Posterior cingulate gyrus (tissue), 11 donors: ENCODE measurements at regions not wholly inside any gene's neighbourhood (a gene's known extent, or its start where the extent isn't known, plus 50 kb on each side); places are given as distances from the start of the nearest gene placed in this dataset.
"Not testable (repeated sequence)": the region's sequence is repeated elsewhere in the genome, so short reads cannot be mapped to it uniquely, and the experiment has no call there.

Experiments
- DNase-seq, 10 donors: peaks; one replicate each; pipeline versions ENCODE4 v3.0.0 to v3.0.0-alpha.2; 2020 to 2021; ENCODE audit warnings: mixed read lengths in 3 of 10
- intact Hi-C: fragments of 100-400 bp; cut with DNase I; formaldehyde crosslinking; loops from one replicate; pipeline ENCODE4 v1.15.1; 2023

DNA sequence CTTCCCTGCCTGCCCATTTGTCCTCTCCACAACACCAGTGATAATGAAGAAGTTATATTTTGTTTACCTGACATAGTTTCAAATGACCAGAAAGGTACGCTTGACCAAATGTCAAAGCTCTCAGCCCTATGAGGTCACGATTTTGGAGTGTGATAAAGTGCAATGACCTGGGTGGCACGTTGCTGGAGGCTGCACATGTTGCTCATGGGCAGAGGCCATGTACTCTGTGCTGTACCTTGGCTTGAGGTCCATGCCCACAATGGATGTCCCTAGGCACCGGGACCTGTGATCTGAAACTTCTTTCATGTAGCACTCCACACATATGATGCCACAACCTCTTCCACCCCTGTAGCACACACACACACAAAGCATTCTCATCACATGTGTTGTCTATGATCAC is 164.0 kb upstream of the HEY2 start:
- intact Hi-C loops = loop anchor here (10.0 kb wide), 1 partner anchor 271 kb away; no protein-coding TSS in a partner anchor
- DNase-seq = no peak

GRCh38 chr6:125586074-125586473 is 163.4 kb upstream of the HEY2 start:
- intact Hi-C loops = loop anchor here (10.0 kb wide), 1 partner anchor 271 kb away; no protein-coding TSS in a partner anchor
- DNase-seq = no peak

GRCh38 chr6:125586605-125587004 is 162.8 kb upstream of the HEY2 start:
- intact Hi-C loops = loop anchor here (10.0 kb wide), 1 partner anchor 272 kb away; no protein-coding TSS in a partner anchor
- DNase-seq = no peak

GRCh38 chr6:125587666-125588632 is 161.5 kb upstream of the HEY2 start:
- intact Hi-C loops = loop anchor here (10.0 kb wide), 1 partner anchor 273 kb away; no protein-coding TSS in a partner anchor
- DNase-seq = no peak

DNA sequence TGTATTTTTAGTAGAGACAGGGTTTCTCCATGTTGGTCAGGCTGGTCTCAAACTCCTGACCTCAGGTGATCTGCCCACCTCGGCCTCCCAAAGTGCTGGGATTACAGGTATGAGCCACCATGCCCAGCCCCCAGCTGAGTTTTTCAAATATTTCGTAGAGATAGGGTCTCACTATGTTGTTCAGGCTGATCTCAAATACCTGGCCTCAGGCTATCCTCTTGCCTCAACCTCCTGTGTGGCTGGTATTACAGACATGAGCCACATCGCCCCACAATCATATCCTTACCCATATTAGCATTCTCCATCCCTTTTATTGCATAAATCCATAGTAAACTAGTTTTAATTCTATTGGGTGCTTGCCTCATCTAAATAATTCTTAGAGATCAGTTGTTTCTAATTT is 157.6 kb upstream of the HEY2 start:
- DNase-seq, intact Hi-C loops: not testable (repeated sequence)

DNA sequence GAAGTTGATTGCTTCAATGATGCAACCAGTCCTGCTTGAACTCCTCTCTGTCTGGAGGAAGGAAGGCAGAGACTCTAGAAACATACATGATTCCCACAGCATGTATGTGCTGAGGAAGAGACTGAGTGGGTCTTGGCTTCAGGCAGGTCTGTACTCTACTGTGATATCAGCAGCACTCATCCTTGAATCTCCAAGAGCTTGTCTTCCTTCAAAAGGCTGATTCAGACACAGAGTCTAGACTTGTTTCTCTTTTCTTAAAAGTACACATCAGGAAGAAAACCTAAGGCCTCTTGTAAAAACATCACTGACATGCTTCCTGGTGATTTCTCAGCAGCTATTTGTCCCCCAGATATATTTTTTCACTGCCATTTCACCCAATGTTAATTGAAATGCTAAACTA is 155.7 kb upstream of the HEY2 start:
- intact Hi-C loops = no loop called here
- no peak for DNase-seq

GRCh38 chr6:125596020-125596419 is 153.4 kb upstream of the HEY2 start:
- DNase-seq = no peak
- intact Hi-C loops = no loop called here

DNA sequence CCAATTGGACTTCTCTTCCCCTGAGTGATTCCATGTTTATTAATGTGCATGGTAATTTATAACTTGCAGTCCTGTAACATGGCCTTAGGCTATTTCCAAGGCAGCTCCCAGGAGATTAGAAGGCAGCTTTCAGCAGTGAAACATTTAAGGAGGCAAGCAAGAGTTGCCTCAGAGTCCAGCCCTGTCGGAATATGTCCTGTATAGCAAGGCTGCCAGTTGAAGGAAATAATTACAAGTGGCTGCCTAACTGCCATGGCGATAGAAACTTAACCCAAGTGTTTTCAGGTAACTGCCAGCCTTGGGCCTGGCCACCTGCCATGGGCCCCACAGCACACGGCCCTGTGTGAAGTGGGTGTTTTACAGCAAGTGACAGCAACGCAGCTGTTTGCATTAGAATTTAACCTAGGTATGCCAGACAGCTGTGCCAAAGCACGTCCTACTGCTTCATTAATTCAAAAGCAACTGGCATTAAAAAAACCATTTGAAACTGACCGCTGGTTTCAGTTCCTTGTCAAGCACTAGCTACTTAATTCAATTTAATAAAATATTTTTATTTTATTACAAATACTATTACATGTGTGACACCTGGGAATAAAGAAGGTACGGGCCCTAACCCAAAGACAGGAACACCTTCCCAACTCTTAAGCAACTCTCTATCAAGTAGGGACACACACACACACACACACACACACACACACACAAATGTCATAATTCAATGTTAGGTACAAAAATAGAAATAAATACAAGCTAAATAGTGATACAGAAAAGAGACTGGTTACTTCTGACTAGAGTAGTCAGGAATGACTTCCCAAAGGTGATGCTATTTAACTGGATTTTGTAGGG is 151.8 kb upstream of the HEY2 start:
- intact Hi-C loops = no loop called here
- DNase-seq = no peak

DNA sequence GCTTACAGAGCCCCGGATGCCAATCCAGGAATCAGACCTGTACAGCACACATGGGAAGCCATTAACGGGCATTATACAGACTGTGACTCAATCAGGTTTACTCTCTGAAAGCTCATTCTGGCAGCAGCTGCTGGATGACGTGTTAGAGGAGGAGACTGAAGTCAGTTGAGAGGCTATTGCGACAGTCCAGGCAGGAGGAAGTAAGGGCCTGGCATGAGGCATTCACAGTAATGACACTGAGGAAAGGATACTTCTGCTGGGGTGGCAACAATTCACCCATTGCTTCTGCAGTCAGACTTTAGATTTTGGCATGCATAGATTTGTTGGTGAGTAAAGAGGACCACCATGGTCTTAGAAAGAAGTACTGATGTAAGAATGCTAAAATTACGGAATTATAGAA is 151.0 kb upstream of the HEY2 start:
- DNase-seq = no peak
- intact Hi-C loops = no loop called here

- DNase-seq = no peak
- intact Hi-C loops = no loop called here
These were observed 145.2 kb upstream of the HEY2 start for GRCh38 chr6:125604257-125604656.

- intact Hi-C loops = no loop called here
- peak in 2 of 10 donors; percentile 11 to 29 for DNase-seq
These were observed 137.7 kb upstream of the HEY2 start for GRCh38 chr6:125611573-125612344.

DNA sequence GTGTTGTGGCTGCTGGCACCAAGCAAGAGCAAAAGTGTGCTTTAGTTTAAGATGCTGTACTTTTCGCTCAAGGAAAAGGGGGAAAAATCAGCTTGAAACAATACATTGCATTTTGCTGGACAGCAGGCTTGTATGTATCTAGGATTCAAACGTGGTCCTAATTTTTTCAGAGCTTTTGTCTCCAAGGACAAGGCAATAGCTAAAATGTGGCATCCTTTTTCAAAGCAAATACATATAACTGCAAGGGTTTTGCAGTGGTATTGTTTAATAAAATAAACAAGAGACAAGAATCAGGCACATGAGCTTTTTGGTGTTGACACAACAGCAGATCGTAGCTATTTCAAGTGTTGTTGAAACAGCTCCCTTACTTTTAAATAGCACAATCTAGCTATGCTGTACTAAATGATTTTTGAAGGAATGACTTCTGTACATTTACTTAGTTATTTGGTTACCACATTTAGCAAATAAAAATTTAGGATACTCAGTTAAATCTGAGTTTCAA is 137.0 kb upstream of the HEY2 start:
- intact Hi-C loops = no loop called here
- DNase-seq = no peak

DNA sequence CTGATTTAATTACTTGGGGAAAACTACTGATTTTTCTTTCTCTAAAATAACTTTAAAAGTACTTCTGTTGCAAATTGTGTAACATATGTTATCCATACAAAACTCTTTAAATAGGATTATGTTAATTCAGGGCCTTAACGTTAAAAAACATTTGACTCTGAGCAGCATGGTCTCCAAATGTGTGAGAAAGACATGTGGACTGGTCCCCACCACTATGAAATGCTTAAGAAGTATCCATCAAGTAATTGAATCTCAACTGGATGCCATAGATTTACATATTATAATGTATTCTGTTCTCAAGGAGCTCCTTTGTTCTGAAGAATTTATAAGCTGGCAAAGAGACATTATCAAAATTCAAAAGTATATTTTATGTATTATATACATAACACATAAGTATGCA is 130.8 kb upstream of the HEY2 start:
- intact Hi-C loops = no loop called here
- DNase-seq = no peak

DNA sequence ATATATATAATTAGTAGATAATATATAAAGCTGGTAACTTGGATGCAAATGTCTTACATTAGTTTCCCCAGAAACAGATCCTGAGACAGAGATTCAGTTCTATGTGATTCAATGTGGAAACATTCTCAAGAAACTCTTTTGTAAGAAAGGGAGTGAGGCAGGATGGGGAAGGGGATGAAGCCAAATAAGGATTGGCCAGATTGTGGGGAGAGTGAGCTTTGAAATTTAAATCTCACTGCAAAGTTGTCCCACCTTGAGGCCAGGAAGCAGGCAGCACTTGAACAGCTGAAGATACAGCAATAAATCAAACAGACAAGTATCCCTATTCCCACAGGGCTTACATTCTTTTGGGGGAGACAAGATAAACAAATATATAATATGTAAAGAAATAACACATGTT is 126.3 kb upstream of the HEY2 start:
- intact Hi-C loops = no loop called here

GRCh38 chr6:125631165-125631564 is 118.3 kb upstream of the HEY2 start:
- intact Hi-C loops = no loop called here
- DNase-seq = no peak

More for the DNA sequence above, 126.3 kb upstream of the HEY2 start:
- DNase-seq = no peak

GRCh38 chr6:125636011-125636410 is 113.4 kb upstream of the HEY2 start:
- DNase-seq = not testable (repeated sequence)

GRCh38 chr6:125636671-125637070 is 112.8 kb upstream of the HEY2 start:
- intact Hi-C loops = no loop called here
- DNase-seq = no peak

More at GRCh38 chr6:125636011-125636410, 113.4 kb upstream of the HEY2 start:
- intact Hi-C loops = not testable (repeated sequence)

GRCh38 chr6:125637207-125637606 is 112.2 kb upstream of the HEY2 start:
- intact Hi-C loops = no loop called here

GRCh38 chr6:125639466-125640020 is 109.9 kb upstream of the HEY2 start:
- DNase-seq = no peak
- intact Hi-C loops = no loop called here

More at GRCh38 chr6:125637207-125637606, 112.2 kb upstream of the HEY2 start:
- no peak for DNase-seq
